ENCODE measurements at regions not wholly inside any gene's neighbourhood (a gene's known extent, or its start where the extent isn't known, plus 50 kb on each side); places are given as distances from the start of the nearest gene placed in this dataset.
A peak's percentile ranks its signal among the peaks of the same experiment; 100 is the strongest.

DNA sequence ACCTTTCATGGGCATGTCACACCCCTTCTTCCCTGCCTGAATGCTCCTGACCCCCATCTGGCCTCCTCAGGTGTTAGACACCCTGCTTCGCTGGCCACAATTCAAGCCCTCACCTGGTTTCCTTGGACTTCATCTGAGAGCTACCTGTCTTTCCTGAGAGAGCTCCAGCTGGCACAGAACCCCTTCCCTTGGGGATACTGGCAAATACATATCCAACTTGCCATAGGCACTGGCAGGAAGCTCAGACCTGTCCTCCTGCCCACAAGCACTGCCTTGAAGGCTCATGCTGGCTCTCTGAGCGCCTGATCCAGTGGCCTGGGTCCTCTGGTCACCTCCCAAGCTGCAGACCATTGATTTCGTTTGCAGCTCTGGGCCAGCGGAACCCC, 74.1 kb upstream of the MAP4K3 start:
- Mint-ChIP-seq H3K9me3 (no peaks in the 10 kb centered on the region), H3K27ac (no peak overlapping the region), H3K36me3 (peaks cover 3% of the 10 kb centered on the region), H3K4me3 (no peak overlapping the region), H3K27me3 (no peaks in the 10 kb centered on the region), H3K4me1 (ENCODE audit: unreplicated experiment) (peaks cover 46% of the 10 kb centered on the region)
- TF ChIP-seq, protein P1, sequence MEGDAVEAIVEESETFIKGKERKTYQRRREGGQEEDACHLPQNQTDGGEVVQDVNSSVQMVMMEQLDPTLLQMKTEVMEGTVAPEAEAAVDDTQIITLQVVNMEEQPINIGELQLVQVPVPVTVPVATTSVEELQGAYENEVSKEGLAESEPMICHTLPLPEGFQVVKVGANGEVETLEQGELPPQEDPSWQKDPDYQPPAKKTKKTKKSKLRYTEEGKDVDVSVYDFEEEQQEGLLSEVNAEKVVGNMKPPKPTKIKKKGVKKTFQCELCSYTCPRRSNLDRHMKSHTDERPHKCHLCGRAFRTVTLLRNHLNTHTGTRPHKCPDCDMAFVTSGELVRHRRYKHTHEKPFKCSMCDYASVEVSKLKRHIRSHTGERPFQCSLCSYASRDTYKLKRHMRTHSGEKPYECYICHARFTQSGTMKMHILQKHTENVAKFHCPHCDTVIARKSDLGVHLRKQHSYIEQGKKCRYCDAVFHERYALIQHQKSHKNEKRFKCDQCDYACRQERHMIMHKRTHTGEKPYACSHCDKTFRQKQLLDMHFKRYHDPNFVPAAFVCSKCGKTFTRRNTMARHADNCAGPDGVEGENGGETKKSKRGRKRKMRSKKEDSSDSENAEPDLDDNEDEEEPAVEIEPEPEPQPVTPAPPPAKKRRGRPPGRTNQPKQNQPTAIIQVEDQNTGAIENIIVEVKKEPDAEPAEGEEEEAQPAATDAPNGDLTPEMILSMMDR (conservative IDR thresholded peaks at IDR 0.05) = no peak
- no peak for DNase-seq (ENCODE audit: extremely low spot score, unreplicated experiment)

DNA sequence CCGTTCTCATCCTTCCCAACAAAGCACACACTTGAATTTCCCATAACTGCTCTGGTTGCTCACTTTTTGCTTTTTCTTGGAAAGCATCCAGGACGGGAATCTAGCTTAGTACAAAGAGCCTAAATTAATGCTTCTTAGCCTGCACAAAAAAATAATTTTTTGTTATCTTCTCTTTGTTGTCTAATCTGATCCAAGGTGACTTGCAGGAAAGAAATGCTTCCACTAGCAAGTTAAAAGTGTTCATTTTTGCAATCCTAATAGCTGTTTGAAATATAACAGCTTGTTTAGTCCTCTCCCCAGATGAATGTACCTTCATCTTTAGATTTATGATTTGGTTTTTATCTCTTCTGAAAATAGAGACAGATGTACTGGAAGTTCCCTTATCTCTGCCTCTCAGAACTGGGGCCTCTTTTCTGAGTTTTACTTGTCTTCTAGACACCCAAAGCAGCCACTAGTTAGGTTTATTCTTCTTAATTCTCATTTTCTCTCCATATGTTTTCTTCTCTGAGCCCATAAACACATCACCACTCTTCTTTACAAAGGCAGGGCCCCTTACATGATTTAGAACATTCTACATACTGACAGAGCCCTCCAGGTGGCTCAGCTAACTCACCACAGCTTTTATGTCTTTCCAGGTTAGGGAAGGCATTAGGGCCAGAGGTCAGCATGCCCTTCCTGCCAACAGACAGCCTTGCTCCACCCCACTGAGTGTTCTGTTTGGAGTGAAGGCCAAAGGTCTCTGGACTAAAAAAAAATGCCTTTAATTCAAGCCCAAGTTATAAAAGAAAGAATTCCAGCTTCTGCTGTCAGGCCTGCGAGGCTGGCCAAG, 74.7 kb upstream of the MAP4K3 start:
- TF ChIP-seq, protein P1 (conservative IDR thresholded peaks at IDR 0.05) = no peak
- Mint-ChIP-seq H3K27ac (peak overlapping the region; percentile 14), H3K36me3 (peaks cover 3% of the 10 kb centered on the region), H3K4me3 (no peak overlapping the region), H3K4me1 (ENCODE audit: unreplicated experiment) (peaks cover 49% of the 10 kb centered on the region), H3K9me3 (no peaks in the 10 kb centered on the region), H3K27me3 (no peaks in the 10 kb centered on the region)
- no peak for DNase-seq (ENCODE audit: extremely low spot score, unreplicated experiment)

DNA sequence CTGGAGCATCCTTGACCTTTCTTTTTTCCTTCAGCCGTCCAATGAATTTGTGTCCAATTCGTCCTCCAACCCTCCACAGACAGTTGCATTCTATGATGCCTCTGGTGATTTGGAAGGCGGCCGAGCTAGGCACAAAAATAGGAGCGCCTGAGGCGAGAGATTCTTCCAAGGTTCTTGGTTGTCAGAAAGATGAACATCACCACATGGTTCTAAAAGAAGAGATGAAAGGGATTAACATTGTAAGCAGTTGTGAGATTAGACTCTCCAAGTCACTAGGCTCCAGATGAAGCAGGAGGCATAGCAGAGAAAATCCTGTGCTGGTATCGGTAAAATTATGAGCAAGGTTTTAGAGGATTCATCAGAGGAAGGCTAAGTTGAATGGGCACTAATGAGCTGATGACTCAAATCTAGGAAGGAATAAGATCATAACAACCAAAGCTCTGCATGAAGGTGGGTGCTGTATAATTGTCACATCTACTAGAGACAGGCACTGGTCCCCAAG, 75.4 kb upstream of the MAP4K3 start:
- no peak for DNase-seq (ENCODE audit: extremely low spot score, unreplicated experiment)
- H3K9me3 Mint-ChIP-seq = no peaks in the 10 kb centered on the region
- H3K4me1 Mint-ChIP-seq (ENCODE audit: unreplicated experiment) = peaks cover 53% of the 10 kb centered on the region
- TF ChIP-seq, protein P1 (conservative IDR thresholded peaks at IDR 0.05) = no peak
- peaks cover 3% of the 10 kb centered on the region for H3K36me3 Mint-ChIP-seq
- no peaks in the 10 kb centered on the region for H3K27me3 Mint-ChIP-seq
- no peak overlapping the region for H3K4me3 Mint-ChIP-seq
- H3K27ac Mint-ChIP-seq = no peak overlapping the region

DNA sequence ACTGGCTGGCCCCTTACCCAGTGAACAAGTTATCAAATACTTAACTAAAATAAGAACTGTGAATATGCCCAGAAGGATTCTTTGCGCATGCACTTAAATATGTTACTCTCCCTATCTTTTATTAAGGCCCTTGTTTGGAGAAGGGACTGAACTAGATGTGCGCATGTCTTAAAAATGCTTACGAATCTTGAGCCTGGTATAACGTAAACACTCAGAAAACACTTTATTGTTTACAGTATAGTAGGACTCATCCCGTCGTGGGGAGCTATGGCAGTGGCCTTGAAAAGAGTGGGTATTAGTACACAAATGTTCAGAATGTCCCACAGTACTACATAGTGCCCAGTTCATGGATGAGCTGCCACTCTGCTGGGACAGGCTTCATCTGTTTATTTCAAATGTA, 75.9 kb upstream of the MAP4K3 start:
- Mint-ChIP-seq H3K9me3 (no peaks in the 10 kb centered on the region), H3K27ac (no peak overlapping the region), H3K4me1 (ENCODE audit: unreplicated experiment) (peaks cover 55% of the 10 kb centered on the region), H3K27me3 (no peaks in the 10 kb centered on the region), H3K4me3 (no peak overlapping the region), H3K36me3 (peaks cover 3% of the 10 kb centered on the region)
- TF ChIP-seq, protein P1 (conservative IDR thresholded peaks at IDR 0.05) = no peak
- DNase-seq (ENCODE audit: extremely low spot score, unreplicated experiment) = no peak

DNA sequence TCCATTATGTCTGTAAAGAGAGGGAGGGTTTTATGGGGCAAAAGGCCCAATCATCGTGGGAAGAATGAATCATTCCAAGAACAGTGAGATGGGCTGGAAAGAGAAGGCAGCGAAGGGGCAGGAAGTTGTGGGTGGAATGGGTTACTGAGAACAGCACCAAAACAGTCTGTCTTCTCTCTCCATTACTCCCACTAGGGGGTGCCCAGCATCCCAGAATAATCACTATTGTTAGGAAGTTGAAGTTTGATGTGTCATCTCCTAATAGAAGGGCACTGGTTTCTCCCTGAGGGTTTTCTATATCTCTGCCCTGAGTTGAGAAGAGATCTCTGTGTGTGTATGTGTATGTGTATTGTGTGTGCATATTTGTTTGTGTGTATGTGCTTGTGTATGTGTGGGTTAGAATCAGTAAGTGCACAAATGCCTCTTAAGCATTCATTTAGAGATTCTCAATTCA, 76.6 kb upstream of the MAP4K3 start:
- no peak overlapping the region for H3K4me3 Mint-ChIP-seq
- peaks cover 3% of the 10 kb centered on the region for H3K36me3 Mint-ChIP-seq
- peaks cover 52% of the 10 kb centered on the region for H3K4me1 Mint-ChIP-seq (ENCODE audit: unreplicated experiment)
- H3K27ac Mint-ChIP-seq = peak overlapping the region; percentile 0
- no peaks in the 10 kb centered on the region for H3K27me3 Mint-ChIP-seq
- H3K9me3 Mint-ChIP-seq = no peaks in the 10 kb centered on the region
- TF ChIP-seq, protein P1 (conservative IDR thresholded peaks at IDR 0.05) = peak; percentile 65
- no peak for DNase-seq (ENCODE audit: extremely low spot score, unreplicated experiment)
